ENCODE measurements at regions not wholly inside any gene's neighbourhood (a gene's known extent, or its start where the extent isn't known, plus 50 kb on each side); places are given as distances from the start of the nearest gene placed in this dataset.
"Not testable (repeated sequence)": the region's sequence is repeated elsewhere in the genome, so short reads cannot be mapped to it uniquely, and the experiment has no call there.

DNA sequence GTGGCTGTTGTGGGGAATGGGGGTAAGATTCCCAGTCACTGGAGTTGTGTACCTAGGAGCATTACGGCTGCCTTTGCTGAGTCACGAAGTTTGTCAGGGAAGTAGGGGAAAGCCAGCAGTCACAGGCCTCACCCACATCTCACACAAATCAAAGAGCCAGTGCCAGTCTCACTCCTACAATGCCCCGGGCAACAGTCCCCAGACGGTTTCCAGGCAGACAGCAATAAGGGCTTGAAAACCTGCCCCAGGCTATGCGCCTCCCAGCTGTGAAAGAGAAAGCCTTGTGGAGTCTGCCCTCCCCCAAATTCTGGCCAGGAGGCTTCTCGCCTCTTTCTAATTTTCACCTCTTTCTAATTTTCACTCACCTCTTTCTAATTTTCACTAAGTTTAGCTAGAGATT is 142.3 kb upstream of the EDNRB start:
- DNase-seq: no peak

DNA sequence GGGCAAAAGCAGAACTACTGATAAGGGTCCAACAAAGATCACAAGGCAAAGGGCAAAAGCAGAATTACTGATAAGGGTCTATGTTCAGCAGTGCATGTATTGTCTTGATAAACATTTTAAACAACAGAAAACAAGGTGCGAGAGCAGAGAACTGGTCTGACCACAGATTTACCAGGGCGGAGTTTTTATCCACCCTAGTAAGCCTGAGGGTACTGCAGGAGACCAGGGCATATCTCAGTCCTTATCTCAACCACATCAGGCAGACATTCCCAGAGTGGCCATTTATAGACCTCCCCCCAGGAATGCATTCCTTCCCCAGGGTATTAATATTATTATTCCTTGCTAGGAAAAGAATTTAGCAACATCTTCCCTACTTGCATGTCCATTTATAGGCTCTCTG is 138.2 kb upstream of the EDNRB start:
- not testable (repeated sequence) for DNase-seq

DNA sequence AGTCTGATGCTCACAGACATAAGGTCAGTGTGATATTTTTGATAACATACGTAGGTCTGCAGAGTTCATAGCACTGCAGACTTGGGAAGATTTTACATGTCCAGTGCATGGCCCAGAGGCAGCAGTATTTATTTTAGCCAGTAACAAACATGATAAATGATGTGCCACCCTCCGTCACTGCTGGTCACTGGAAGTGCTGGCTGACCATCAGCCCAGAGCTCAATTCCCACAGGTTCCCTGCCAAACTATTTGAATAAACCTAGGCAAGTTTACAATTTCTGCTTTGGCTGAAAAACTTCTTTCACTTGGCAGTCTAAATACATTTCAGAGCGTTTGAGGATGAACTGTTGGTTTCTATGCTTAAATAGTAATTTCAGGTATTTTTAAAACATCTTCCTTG is 135.5 kb upstream of the EDNRB start:
- DNase-seq: no peak

DNA sequence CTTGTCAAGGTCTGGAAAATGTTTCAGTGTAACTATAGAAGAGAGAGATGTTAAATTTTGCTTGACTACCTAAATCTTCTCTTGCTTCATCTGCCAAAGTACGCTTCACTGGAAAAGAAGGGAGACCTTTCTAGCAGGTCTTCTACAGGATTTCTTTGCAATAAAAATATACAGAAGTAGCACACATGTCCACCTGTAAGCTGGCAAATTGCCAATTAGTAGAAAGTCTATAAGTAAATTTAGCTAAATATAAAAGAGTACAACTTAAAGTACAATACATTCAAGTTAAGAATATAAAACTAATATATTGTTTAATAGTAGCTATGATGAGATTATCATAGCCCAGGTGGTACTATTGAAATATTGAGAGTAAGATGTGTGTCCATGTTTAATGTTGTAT is 128.5 kb upstream of the EDNRB start:
- DNase-seq: no peak

DNA sequence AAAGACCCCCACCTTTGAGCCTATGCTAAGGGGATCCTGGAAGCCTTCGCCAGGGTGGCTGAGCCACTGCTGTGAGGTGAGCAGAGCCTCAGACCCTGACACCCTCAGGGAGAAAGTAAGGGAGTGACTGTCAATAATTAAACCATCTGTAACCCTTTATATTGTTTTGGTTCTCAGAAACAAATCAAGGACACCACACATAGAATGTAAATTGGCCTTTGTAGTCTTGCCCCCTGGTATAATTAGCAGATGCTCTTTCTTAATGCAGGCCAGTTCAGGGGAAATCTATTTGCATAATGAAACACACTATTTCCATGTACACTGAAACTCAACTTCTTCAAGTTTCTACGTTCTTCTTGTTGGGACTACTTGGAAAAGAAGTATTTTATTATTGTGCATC is 127.7 kb upstream of the EDNRB start:
- DNase-seq: no peak

DNA sequence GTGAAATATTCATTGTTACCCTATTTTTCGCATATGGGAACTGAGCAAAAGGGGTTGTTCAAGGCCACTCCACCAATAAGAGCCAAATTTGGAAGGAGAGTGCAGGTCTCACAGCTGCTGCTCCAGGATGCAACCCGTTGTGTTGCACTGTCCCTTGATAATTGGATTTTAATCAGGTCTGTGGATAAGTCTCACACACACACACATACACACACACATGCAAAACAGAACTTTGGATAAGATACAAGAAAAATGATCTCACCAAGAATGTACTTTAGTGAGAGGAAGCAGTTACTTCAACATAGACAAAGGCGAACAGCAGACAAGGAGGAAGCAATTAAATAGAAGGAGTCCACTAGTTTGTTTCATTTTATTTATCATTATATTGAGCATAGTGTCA is 127.3 kb upstream of the EDNRB start:
- DNase-seq: no peak

DNA sequence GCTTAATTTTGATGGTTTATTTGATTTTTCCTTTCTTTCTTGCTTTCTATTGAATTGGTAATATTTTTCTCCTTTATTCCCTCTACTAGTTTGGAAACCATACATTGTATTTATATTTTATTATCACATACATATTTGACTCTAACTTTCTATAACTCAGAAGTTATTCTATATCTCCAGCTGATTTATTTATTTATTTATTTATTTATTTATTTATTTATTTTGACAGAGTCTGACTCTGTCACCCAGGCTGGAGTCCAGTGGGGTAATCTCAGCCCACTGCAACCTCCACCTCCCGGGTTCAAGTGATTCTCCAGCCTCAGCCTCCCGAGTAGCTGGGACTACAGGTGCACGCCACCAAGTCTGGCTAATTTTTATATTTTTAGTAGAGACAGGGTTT is 122.7 kb upstream of the EDNRB start:
- not testable (repeated sequence) for DNase-seq

DNA sequence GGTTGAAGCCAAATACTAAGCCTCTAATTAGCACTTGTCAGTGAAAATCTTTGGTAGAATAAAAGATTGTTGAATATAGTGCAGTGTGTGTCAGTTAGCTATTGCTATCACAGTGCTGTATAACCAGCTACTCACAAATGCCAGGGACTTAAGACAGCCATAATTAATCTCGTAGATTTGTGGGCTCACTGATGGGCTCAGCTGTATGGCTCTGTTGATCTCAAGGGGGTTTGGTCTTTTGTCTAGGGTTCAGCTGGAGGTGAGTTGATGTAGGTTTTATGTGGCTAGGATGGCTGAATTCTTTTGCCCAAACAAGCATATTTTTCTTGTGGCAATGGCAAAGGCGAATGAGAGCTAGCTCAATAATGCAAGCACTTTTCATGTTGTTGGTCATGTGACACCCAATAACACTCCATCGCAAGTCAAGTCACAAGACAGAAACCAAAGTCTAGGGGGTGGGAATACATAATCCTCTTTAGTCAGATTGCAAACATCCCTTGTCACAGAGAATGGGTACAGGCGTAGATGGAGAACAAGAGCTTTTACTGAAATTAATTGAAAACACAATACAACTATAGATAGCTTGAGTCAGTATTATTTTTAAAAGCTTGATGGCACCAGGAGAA is 121.7 kb upstream of the EDNRB start:
- no peak for DNase-seq

DNA sequence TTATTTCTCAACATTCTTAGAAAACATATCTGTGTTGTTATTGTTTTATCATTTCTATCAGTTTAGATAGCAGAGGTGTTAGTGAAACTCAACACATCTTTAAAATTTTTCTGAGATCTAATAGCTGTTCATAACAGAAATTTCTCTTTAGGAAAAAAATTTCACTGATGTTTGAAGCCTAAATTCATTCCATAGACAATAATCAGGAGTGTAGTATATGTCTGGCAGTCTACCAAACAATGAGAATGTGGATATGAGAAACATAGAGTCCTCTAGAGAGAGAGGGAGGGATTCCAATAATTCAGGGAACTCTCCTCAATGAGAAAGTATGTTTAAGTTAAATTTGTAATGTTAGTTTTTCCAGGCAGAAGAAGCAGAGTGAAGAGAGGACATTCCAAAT is 118.2 kb upstream of the EDNRB start:
- DNase-seq: no peak

DNA sequence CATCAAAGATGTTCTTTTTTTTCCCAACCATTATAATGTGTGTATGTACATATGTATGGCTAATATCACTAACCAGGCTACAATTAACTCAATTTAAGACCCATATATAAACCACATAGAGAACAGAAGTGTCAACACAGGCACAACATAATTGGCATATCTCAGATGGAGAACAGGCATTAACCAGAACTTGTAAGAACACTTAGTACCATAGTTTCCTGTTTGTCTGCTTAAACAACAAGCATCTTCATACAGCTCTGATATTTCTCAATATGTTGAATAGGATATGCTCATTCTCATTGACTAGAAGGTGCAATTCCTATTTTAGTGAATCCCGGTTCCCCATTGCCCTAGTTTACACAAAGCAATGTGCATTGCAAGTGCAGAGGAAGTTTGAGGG is 116.9 kb upstream of the EDNRB start:
- DNase-seq: no peak

DNA sequence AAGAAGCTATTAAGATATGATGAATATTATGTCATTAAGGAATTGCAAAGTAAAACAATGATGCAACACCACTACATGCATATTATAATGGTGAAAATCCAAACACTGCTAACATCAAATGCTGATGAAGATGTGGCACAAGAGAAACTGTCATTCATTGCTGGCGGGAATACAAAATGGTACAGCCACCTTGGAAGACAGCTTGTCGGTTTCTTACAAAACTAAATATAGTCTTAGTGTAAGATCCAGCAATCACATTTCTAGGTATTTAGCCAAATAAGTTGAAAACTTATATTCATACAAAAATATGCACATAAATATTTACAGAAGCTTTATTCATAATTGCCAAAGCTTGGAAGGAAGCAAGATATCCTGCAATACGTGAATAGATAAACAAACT is 114.9 kb upstream of the EDNRB start:
- DNase-seq: no peak

DNA sequence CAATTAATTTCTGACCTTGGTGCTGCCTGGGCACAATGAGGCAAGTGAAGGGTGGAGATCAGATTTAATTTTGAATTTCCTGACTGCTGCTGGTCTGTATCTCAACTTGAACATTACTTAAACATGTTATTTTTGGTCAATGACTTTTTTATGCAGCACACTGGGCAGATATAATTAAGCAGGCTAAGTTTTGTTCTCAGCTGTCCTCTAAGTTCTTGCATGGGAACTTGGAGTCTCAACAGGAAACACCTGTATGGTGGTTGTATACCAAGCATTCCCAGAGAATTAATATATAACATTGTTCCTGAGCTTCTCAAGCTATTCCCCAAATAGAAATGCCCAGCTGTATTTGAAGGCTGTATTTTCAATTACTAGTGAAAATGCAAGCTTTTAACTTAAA is 113.5 kb upstream of the EDNRB start:
- DNase-seq: no peak

DNA sequence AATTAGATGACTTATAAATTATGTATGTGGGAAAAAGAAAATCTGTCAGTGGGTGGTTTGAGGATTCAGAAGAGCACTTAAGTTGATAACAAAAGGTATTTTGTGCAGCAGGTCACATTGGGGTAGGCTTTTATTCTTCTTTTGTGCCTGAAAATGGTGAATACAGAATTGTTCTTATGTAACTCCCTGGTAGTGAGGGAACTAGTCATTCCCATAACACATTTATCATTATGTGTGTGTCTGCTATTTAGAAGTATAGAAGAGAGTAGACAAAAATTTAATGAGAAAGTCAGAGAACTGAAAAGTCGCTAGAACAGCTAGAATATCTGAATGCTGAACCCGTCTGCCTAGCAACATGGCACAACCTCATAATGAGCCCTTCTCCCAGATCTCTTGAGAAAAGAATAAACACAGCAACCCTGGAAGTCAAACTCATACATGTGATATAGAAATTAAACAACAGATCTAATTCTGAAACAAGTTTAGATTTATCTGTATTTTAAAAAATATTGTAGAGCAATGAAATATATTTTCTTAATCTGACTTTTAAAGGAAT is 111.8 kb upstream of the EDNRB start:
- DNase-seq: peak; percentile 77

DNA sequence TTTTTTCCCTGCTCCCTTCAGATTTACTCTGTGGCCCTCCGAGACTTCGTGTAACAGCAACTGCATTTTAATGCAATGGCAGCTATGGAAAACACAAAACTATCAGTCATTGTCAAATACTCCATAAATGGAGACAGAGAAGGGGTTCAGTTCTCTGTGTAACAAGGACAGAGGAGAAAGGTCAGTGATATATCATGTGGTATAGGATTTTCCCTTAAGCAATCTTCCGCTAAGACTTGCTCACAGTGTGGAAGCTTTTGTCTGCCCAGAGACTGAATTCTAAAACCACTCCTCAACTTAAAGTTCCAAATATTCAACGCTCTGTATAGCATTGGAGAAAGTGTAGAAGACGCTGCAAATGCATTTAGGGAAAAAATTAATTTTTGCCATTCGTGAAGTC is 111.3 kb upstream of the EDNRB start:
- DNase-seq: no peak

DNA sequence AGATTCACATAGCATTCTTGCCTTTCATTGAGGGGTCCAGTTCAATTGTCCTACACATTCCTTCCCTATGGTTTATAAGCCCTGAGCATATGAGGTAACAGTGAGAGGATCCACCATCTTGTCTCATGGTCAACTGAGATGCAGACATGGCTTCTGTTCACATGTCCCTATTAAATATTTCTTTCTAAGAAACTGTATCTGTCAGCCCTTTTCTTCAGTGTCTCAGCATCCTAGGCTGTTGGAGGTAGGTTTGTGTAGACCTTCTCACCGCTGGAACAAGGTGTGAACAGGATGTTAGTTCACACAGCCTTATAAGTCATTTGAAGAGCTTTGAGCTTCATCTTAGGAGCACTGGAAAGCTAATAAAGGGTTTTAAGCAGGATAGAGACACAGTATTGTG is 110.3 kb upstream of the EDNRB start:
- DNase-seq: no peak

DNA sequence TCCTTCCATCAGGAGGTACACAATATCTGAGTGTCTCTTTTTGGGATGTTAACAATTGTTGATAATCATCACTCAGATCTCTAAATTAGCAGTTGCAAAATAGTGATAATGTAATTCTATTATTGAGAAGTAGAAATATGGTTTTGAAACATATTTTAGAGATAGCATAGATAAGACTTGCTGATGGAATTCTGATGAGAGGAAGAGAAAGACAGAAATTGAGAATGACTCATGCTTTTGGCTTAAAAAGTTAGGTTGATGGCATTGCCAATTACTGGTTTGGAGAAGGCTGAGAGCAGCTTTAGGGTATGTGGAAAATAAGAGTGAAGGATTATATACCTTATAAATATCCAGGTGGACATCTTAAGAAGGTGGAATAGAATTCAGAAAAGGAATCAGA is 106.4 kb upstream of the EDNRB start:
- DNase-seq: no peak

DNA sequence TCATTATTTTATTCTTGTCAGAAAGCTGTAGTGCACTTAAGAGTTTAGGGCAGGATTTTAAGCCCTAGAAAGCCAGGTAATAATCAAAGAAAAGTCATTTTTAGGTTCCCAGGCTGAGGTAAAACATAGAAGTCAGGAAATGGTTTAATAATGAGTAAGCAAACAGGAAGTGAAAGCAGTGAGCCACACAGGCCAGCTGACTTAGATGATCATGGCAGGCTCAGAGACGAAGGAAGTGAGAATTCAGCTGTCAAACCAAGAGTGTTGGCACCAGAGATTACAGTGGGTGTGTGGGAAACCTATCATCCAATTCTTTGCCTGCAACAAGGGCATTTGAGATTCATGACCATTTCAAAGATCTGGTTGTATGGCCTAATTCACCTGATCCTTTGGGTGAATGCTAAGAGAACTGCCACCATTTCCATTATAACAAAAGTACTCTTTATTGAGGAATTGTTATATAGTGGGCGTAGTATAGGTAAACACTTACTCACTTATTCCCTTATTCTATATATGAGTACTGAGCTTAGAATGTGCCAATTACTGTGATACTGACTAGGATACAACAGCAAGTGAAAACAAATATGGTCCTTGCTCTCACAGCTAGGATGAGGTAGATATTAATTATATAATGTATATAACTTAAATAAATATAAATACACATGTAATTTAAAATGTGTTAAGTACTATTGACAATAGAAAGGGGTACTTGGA is 103.7 kb upstream of the EDNRB start:
- no peak for DNase-seq

DNA sequence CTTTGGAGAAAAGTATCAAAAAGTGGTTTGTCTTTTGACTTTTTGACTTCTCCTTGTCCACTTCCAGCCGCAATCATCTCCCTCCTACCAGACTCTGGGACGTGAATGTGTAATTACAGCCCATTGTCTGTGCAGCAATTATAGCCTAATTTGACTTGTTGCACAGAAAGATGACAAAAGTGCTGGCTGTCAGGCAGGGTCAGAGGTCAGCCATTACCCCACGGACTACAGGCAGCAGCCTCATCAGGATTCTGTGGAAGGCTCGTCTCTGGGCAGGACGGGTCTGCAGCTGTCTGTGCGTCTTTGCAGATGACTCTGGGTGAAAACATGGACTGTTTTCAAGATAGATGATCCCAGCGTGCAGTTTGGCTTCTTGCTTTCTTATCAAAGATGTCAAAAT is 102.2 kb upstream of the EDNRB start:
- no peak for DNase-seq

DNA sequence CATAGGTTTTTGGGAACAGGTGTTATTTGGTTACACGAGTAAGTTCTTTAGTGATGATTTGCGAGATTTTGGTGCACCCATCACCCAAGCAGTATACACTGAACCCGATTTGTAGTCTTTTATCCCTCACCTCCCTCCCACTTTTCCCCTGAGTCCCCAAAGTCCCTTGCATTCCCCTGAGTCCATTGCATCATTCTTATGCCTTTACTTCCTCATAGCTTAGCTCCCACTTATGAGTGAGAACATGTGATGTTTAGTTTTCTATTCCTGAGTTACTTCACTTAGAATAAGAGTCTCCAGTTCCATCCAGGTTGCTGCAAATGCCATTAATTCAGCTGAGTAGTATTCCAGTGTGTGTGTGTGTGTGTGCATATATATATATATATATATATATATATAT is 97.2 kb upstream of the EDNRB start:
- no peak for DNase-seq

DNA sequence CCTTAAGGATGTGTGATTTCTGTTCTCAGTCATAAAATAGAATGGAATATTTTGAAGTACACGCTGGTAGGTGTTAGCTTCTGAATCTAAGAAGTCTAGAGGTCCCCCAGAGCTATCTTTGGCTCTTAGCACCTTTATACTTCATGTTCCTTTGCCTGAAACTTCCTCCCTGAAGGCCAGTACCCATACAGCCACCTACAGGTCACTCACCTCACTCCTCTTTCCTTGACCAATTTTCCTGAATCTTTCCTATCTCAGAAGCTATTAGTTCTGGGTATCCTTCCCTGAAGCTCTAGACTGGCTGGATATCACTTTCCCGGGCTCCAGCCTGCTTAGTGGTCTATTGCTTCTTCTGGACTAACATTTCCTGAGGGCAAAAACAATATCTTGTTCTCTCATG is 93.4 kb upstream of the EDNRB start:
- DNase-seq: no peak

DNA sequence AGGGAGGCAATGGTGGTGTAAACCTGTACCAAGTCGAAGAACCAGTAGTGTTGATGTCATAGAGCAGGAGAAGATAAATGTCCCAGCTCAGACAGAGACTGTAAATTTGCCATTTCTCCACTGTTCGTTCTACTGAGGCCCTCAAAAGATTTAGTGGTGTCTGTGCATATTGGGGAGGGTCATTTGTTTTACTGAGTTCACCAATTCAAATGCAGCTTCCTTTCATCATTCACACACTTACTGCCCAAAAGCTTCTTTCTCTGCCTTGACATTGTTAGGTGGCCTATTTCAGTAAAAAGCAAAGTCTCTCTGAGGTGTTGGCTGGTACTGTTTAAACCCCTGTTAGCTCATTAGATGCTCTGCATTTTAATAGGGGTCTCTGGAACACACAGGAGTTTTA is 86.2 kb upstream of the EDNRB start:
- DNase-seq: no peak

DNA sequence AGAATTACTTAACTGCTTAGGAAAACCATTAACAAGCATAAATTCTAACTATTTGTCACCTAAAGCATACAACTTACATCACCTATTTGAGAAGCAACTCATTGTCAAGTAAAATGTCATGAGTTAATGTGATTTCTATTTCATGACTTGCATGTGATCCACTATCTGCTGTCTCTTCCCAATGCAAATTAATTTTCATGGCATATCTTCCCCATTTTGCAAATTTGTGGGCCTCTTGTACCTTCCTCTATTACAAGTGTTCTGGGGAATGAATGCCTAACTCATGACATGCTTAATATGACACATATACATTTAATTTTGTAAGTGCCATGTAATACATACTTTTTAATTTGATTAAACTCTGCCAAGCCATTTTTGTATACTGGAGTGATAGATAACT is 81.1 kb upstream of the EDNRB start:
- DNase-seq: no peak

DNA sequence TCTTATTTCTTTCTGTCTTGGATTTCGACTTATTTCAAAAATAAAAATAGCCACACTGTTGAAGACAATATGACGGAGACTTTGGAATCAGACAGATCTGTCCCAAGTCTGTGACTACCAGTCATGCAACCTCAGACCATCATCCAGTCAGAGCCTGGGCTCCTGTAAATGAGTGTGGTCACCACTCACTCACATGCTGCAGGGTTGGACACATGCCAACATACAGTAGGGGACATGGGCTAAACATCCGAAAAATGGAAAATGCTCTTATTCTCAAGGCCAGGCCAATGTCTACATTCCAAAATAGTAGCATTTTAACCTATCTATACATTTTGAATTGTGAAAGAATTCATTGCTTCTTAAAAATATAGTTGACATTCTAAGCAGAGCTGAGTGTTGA is 75.5 kb upstream of the EDNRB start:
- no peak for DNase-seq

DNA sequence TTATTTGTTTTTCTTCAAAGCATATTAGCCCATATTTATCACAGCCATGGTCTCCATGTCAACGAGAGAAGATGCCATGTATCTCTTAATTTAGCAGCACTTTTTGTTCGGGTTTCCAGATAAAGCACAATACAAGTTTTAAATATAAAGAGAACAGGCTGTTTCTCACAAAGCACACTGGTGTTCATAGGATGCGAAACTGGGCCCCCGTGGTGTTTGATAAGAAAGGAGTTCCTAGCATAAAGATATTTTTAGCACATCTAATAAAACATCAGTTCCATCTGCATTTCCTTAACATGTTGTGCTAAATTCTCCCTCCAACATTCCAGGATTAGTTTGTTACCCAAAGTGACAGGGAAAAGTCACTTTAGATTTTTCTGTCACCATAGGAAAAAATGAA is 72.4 kb upstream of the EDNRB start:
- no peak for DNase-seq

DNA sequence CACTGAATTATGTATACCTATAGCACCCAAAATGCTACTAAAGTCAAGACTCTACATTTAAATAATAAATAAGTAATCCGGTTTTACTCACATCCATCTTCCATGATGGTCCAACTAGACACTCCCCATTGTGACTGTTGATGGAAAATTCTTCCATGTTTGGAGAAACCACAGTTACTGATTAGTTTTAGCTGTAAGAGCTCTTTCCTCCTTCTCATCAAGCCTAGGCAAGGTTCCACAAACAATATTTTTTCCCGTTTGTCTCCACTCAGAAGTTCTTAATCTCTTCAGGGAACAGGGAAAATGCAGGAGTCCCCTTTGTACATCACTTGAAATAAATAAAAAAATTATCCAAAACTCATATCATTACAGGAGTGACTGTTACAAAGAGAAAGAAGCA is 70.7 kb upstream of the EDNRB start:
- no peak for DNase-seq

All from NCI-H1092 treated with DMSO at 0.1 percent for 48 hours (cell line).